Activated naive CD8-positive, alpha-beta T cell treated with anti-CD3 and anti-CD28 coated beads, Interleukin-2, amount 10 ng/mL, durations not matched to agents 7 days and 5 days (primary cell): ENCODE measurements at regions not wholly inside any gene's neighbourhood (a gene's known extent, or its start where the extent isn't known, plus 50 kb on each side); places are given as distances from the start of the nearest gene placed in this dataset.

Experiments
- ATAC-seq: fragments of 150-1000 bp; cut with Tn5 transposase; one replicate; pipeline ENCODE4 v1.10.0; 2021; ENCODE audit warnings: low read depth, moderate library complexity
- POLR2A ChIA-PET: fragments of 350-600 bp; sonication (Branson Sonifier 250); formaldehyde crosslinking; loops from one replicate; lab custom pipeline; 2021; ENCODE audit warnings: antibody characterized with exemption; lab: Charles Lee
- DNase-seq: peaks from one replicate; pipeline ENCODE4 v3.0.0; 2021
- H3K27ac Mint-ChIP-seq: one replicate; pipeline ENCODE4 v1.8.0; 2022; ENCODE audit warnings: mild to moderate bottlenecking, mixed read lengths
- H3K27me3 Mint-ChIP-seq: one replicate; pipeline ENCODE4 v1.8.0; 2022; ENCODE audit warnings: mild to moderate bottlenecking, moderate library complexity, mixed read lengths
- H3K36me3 Mint-ChIP-seq: one replicate; pipeline ENCODE4 v1.8.0; 2021; ENCODE audit warnings: mild to moderate bottlenecking, mixed read lengths
- H3K4me1 Mint-ChIP-seq: one replicate; pipeline ENCODE4 v1.8.0; 2021; ENCODE audit warnings: mixed read lengths
- H3K4me3 Mint-ChIP-seq: one replicate; pipeline ENCODE4 v1.8.0; 2022; ENCODE audit warnings: mild to moderate bottlenecking, moderate library complexity, mixed read lengths
- H3K9me3 Mint-ChIP-seq: one replicate; pipeline ENCODE4 v1.8.0; 2021; ENCODE audit warnings: mixed read lengths

- POLR2A ChIA-PET: no interaction called here
- H3K27ac Mint-ChIP-seq: no peak overlapping the region
- no peaks in the 10 kb centered on the region for H3K27me3 Mint-ChIP-seq
- ATAC-seq (no peak), DNase-seq (no peak)
- no peaks in the 10 kb centered on the region for H3K4me1 Mint-ChIP-seq
- H3K4me3 Mint-ChIP-seq: no peak overlapping the region
- H3K36me3 Mint-ChIP-seq: no peaks in the 10 kb centered on the region
- peaks cover 2% of the 10 kb centered on the region for H3K9me3 Mint-ChIP-seq
Measured at GRCh38 chr15:39465843-39466749, 114.8 kb upstream of the THBS1 start.

GRCh38 chr15:39466750-39467105, 114.2 kb upstream of the THBS1 start:
- Mint-ChIP-seq H3K27ac (no peak overlapping the region), H3K4me1 (no peaks in the 10 kb centered on the region), H3K9me3 (peaks cover 2% of the 10 kb centered on the region), H3K36me3 (no peaks in the 10 kb centered on the region), H3K4me3 (no peak overlapping the region), H3K27me3 (no peaks in the 10 kb centered on the region)
- DNase-seq (no peak), ATAC-seq (no peak)
- POLR2A ChIA-PET: no interaction called here

GRCh38 chr15:39468331-39468730, 112.5 kb upstream of the THBS1 start:
- no peaks in the 10 kb centered on the region for H3K27me3 Mint-ChIP-seq
- DNase-seq (no peak), ATAC-seq (no peak)
- no peak overlapping the region for H3K4me3 Mint-ChIP-seq
- H3K9me3 Mint-ChIP-seq: peaks cover 2% of the 10 kb centered on the region
- no peaks in the 10 kb centered on the region for H3K36me3 Mint-ChIP-seq
- H3K27ac Mint-ChIP-seq: no peak overlapping the region
- H3K4me1 Mint-ChIP-seq: no peaks in the 10 kb centered on the region
- POLR2A ChIA-PET: no interaction called here

GRCh38 chr15:39468828-39469227, 112.1 kb upstream of the THBS1 start:
- DNase-seq: no peak

GRCh38 chr15:39471785-39472574, 108.9 kb upstream of the THBS1 start:
- DNase-seq: no peak
- H3K27me3 Mint-ChIP-seq: no peaks in the 10 kb centered on the region
- no peak overlapping the region for H3K27ac Mint-ChIP-seq
- peaks cover 2% of the 10 kb centered on the region for H3K9me3 Mint-ChIP-seq
- no peak overlapping the region for H3K4me3 Mint-ChIP-seq
- H3K36me3 Mint-ChIP-seq: no peaks in the 10 kb centered on the region
- H3K4me1 Mint-ChIP-seq: no peaks in the 10 kb centered on the region
- POLR2A ChIA-PET: no interaction called here
- ATAC-seq: no peak

More at GRCh38 chr15:39468828-39469227, 112.1 kb upstream of the THBS1 start:
- ATAC-seq: no peak
- H3K4me1 Mint-ChIP-seq: no peaks in the 10 kb centered on the region
- H3K27me3 Mint-ChIP-seq: no peaks in the 10 kb centered on the region
- H3K9me3 Mint-ChIP-seq: peaks cover 2% of the 10 kb centered on the region
- no peak overlapping the region for H3K4me3 Mint-ChIP-seq
- H3K27ac Mint-ChIP-seq: no peak overlapping the region
- POLR2A ChIA-PET: no interaction called here
- H3K36me3 Mint-ChIP-seq: no peaks in the 10 kb centered on the region

GRCh38 chr15:39472621-39473297, 108.1 kb upstream of the THBS1 start:
- no peaks in the 10 kb centered on the region for H3K36me3 Mint-ChIP-seq
- no peak overlapping the region for H3K4me3 Mint-ChIP-seq
- no peak overlapping the region for H3K27ac Mint-ChIP-seq
- no peaks in the 10 kb centered on the region for H3K27me3 Mint-ChIP-seq
- DNase-seq (no peak), ATAC-seq (no peak)
- no peaks in the 10 kb centered on the region for H3K4me1 Mint-ChIP-seq
- H3K9me3 Mint-ChIP-seq: peaks cover 2% of the 10 kb centered on the region
- POLR2A ChIA-PET: interaction anchor here (0.6 kb wide), 1 partner anchor 302 kb away, joined by 4 read pairs; no protein-coding TSS in a partner anchor

GRCh38 chr15:39473298-39473947, 107.5 kb upstream of the THBS1 start:
- no peak for DNase-seq
- H3K27me3 Mint-ChIP-seq: no peaks in the 10 kb centered on the region
- POLR2A ChIA-PET: interaction anchor here (0.6 kb wide), 1 partner anchor 301 kb away, joined by 4 read pairs; no protein-coding TSS in a partner anchor
- ATAC-seq: no peak
- no peak overlapping the region for H3K27ac Mint-ChIP-seq
- no peaks in the 10 kb centered on the region for H3K36me3 Mint-ChIP-seq
- peaks cover 2% of the 10 kb centered on the region for H3K9me3 Mint-ChIP-seq
- no peaks in the 10 kb centered on the region for H3K4me1 Mint-ChIP-seq
- no peak overlapping the region for H3K4me3 Mint-ChIP-seq

- H3K4me1 Mint-ChIP-seq: no peaks in the 10 kb centered on the region
- DNase-seq (no peak), ATAC-seq (no peak)
- no peaks in the 10 kb centered on the region for H3K36me3 Mint-ChIP-seq
- H3K4me3 Mint-ChIP-seq: no peak overlapping the region
- H3K27ac Mint-ChIP-seq: no peak overlapping the region
- H3K9me3 Mint-ChIP-seq: no peaks in the 10 kb centered on the region
- POLR2A ChIA-PET: no interaction called here
- H3K27me3 Mint-ChIP-seq: no peaks in the 10 kb centered on the region
Measured at GRCh38 chr15:39474657-39475056, 106.2 kb upstream of the THBS1 start.

- H3K9me3 Mint-ChIP-seq: no peaks in the 10 kb centered on the region
- POLR2A ChIA-PET: interaction anchor here (0.7 kb wide), 1 partner anchor 350 kb away, joined by 3 read pairs; no protein-coding TSS in a partner anchor
- no peak overlapping the region for H3K4me3 Mint-ChIP-seq
- ATAC-seq: no peak
- H3K4me1 Mint-ChIP-seq: no peaks in the 10 kb centered on the region
- no peaks in the 10 kb centered on the region for H3K36me3 Mint-ChIP-seq
- H3K27me3 Mint-ChIP-seq: peaks cover 8% of the 10 kb centered on the region
- no peak for DNase-seq
- no peak overlapping the region for H3K27ac Mint-ChIP-seq
Measured at GRCh38 chr15:39478996-39479395, 101.9 kb upstream of the THBS1 start.

GRCh38 chr15:39479911-39480310, 101.0 kb upstream of the THBS1 start:
- Mint-ChIP-seq H3K27ac (no peak overlapping the region), H3K9me3 (no peaks in the 10 kb centered on the region), H3K4me1 (no peaks in the 10 kb centered on the region), H3K27me3 (peaks cover 11% of the 10 kb centered on the region), H3K36me3 (no peaks in the 10 kb centered on the region), H3K4me3 (no peak overlapping the region)
- POLR2A ChIA-PET: no interaction called here
- DNase-seq (no peak), ATAC-seq (no peak)

GRCh38 chr15:39482459-39482858, 98.4 kb upstream of the THBS1 start:
- POLR2A ChIA-PET: no interaction called here
- DNase-seq (no peak), ATAC-seq (no peak)
- Mint-ChIP-seq H3K27ac (no peak overlapping the region), H3K9me3 (no peaks in the 10 kb centered on the region), H3K27me3 (peaks cover 11% of the 10 kb centered on the region), H3K36me3 (no peaks in the 10 kb centered on the region), H3K4me1 (no peaks in the 10 kb centered on the region), H3K4me3 (no peak overlapping the region)

- ATAC-seq (no peak), DNase-seq (no peak)
- Mint-ChIP-seq H3K4me1 (no peaks in the 10 kb centered on the region), H3K27ac (no peak overlapping the region), H3K4me3 (no peak overlapping the region), H3K9me3 (no peaks in the 10 kb centered on the region), H3K27me3 (peaks cover 8% of the 10 kb centered on the region), H3K36me3 (no peaks in the 10 kb centered on the region)
- POLR2A ChIA-PET: no interaction called here
Measured at GRCh38 chr15:39486621-39487457, 94.0 kb upstream of the THBS1 start.
